Mucosa of rectum (tissue), 2 donors: ENCODE measurements at regions not wholly inside any gene's neighbourhood (a gene's known extent, or its start where the extent isn't known, plus 50 kb on each side); places are given as distances from the start of the nearest gene placed in this dataset.

ENCODE experiments used
- H3K27ac ChIP-seq, 2 donors: one replicate each; pipeline ENCODE4 v1.7.0; 2013; ENCODE audit warnings: inconsistent platforms in 2 of 2, low read depth in 2 of 2, low read length in 2 of 2
- H3K27me3 ChIP-seq, 2 donors: one replicate each; pipeline ENCODE4 v1.7.0; 2013; ENCODE audit warnings: low read length in 2 of 2; ENCODE audit not compliant: control insufficient read depth in 2 of 2, insufficient read depth in 2 of 2
- H3K36me3 ChIP-seq, 2 donors: one replicate each; pipeline ENCODE4 v1.7.0; 2013; ENCODE audit warnings: low read length in 2 of 2; ENCODE audit not compliant: control insufficient read depth in 2 of 2, insufficient read depth in 2 of 2
- H3K4me1 ChIP-seq, 2 donors: one replicate each; pipeline ENCODE4 v1.7.0; 2013; ENCODE audit warnings: low read length in 2 of 2, mild to moderate bottlenecking in 1 of 2; ENCODE audit not compliant: control insufficient read depth in 2 of 2, insufficient read depth in 2 of 2
- H3K4me3 ChIP-seq, 2 donors: one replicate each; pipeline ENCODE4 v1.7.0; 2013; ENCODE audit warnings: low read length in 2 of 2
- H3K9ac ChIP-seq, 2 donors: one replicate each; pipeline ENCODE4 v1.7.0; 2013; ENCODE audit warnings: low read length in 2 of 2, low read depth in 1 of 2, mild to moderate bottlenecking in 1 of 2
- H3K9me3 ChIP-seq, 2 donors: one replicate each; pipeline ENCODE4 v1.7.0; 2013; ENCODE audit warnings: low read length in 2 of 2; ENCODE audit not compliant: control insufficient read depth in 2 of 2
- donor health status: healthy.
- donor health status: Normal muscosa, but diverticular disease.

DNA sequence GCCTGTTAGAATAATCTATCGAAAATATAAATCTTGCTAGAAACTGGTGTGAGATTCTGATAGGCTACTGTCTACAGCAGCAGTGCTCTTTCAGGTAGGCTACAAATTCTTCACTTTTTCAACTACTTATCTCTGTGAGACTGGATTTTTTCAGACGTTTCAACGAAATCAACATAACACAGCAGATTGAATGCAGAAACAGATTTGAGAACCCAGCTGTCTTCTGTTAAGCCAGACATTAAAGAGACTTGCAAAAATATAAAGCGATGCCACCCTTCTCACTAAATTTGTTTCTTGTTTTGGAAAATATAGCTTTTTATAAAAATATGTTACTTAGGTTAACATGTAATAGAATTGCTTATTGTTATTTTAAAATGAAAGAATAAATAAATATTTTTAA lies 140.6 kb upstream of the PHACTR1 start:
- H3K27ac ChIP-seq: no peak overlapping the region
- H3K27me3 ChIP-seq: no peaks in the 10 kb centered on the region
- no peaks in the 10 kb centered on the region for H3K9me3 ChIP-seq
- no peaks in the 10 kb centered on the region for H3K36me3 ChIP-seq
- H3K4me1 ChIP-seq: no peaks in the 10 kb centered on the region
- no peak overlapping the region for H3K9ac ChIP-seq
- H3K4me3 ChIP-seq: no peak overlapping the region

DNA sequence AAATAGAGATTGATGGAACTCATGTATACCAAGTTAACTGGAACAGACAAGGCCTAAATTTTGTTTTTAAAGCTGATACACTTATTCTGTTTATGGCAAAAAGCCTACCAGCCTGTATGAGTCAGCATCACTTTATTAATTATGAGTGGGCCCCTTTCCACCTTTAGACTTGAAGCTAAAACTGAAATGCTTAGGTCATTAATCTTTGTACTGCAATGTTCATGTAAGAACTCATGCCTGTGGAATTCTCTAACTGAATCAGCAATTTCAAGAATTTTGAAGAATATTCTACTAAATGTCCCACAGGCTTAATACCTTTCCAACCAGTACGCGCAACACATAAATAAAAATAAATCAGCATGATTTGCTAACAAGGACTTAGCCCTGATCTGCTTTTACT lies 140.2 kb upstream of the PHACTR1 start:
- Histone ChIP-seq H3K9ac (no peak overlapping the region), H3K4me1 (no peaks in the 10 kb centered on the region), H3K4me3 (no peak overlapping the region), H3K27me3 (no peaks in the 10 kb centered on the region), H3K27ac (no peak overlapping the region), H3K9me3 (no peaks in the 10 kb centered on the region), H3K36me3 (no peaks in the 10 kb centered on the region)

DNA sequence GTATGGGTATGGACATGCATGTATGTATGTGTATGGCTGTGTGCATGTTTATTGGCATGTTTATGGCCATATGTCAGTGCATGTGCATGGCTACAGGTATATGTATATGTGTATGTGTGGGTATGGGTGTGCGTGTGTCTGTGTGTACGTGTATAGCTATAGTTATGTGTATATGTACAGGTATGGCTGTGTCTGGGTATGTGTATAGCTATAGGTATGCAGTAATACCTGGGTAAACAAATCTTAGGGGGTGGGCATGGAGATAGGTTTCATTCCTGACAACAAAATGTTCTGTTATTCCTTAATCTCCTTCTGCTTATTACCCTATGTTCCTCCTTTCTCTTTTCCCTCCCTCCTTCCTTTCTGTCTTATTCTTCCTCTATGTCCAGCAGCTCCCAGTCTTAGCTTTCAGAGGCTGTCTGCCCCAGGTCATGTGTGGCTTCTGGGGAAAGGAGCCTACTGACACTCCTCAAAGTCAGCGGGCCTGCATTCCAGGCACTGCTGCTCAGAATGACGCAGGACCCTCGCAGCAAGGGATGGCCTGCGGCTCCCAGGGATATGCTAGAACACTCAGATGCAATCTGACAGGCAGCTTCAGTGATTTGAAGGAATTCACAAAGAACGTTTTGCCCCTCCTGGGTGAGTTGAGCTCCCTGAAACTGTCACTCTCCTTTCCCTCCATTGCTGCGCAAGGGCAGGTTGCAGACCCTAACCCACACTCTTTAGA lies 139.3 kb upstream of the PHACTR1 start:
- H3K9ac ChIP-seq: no peak overlapping the region
- no peaks in the 10 kb centered on the region for H3K9me3 ChIP-seq
- no peak overlapping the region for H3K27ac ChIP-seq
- no peaks in the 10 kb centered on the region for H3K36me3 ChIP-seq
- H3K27me3 ChIP-seq: no peaks in the 10 kb centered on the region
- no peaks in the 10 kb centered on the region for H3K4me1 ChIP-seq
- no peak overlapping the region for H3K4me3 ChIP-seq

DNA sequence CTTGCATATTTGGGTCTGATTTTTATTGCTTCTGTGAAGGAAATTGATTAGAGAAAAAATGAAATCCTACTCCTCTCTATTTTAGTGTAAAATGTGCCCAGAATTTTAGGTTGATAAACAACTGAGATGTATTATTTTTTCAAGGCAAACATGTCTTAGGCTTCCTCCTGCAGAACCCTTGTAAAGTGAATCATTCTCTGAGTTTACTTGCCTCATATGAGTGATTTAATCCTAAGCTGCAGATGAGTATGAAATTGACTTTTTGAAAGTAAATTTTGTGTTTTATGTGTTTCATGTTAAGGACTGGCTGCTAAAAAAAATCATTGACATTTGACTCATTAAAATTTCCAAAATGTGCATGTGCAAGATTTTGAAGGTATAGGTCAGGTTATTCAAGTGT lies 138.5 kb upstream of the PHACTR1 start:
- Histone ChIP-seq H3K9me3 (no peaks in the 10 kb centered on the region), H3K9ac (no peak overlapping the region), H3K27ac (no peak overlapping the region), H3K4me1 (no peaks in the 10 kb centered on the region), H3K27me3 (no peaks in the 10 kb centered on the region), H3K36me3 (no peaks in the 10 kb centered on the region), H3K4me3 (no peak overlapping the region)

DNA sequence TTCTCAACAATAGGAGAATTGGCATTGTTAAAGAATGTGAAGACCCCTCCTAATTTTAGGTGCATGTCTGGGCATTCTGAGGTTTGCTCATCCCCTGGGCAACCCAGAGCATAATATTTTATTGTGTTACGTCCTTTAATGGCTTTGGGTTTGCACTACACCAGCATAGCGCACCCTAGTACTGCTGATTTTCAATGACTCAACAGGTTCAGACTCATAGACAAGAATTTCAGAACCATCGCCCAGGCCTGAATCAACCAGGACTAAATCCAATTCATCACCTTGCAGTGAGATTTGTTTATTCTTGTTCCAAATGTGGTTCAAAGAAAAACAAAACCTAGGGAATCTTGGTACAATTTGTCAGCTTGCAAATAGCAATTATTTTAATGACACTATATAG lies 137.8 kb upstream of the PHACTR1 start:
- Histone ChIP-seq H3K27ac (no peak overlapping the region), H3K27me3 (no peaks in the 10 kb centered on the region), H3K36me3 (no peaks in the 10 kb centered on the region), H3K4me1 (no peaks in the 10 kb centered on the region), H3K4me3 (no peak overlapping the region), H3K9ac (no peak overlapping the region), H3K9me3 (no peaks in the 10 kb centered on the region)

DNA sequence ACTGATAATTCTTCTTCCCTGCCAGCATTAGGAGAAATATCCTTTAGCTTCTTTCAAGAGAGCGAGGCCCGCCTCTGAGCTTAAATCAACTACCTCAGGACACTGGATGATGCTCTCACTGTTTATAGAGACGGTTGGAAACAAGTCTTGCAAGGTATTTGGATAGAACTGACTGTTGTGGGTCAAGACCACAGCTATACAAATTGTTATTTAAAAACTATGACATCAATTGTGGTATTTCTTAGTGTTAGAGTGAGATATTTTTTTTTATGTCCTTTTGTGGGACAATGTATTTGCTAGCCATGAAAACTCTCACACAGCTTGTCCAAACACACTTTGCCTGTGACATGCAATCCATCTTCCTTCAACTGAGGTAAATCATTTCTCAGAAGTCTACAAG lies 136.3 kb upstream of the PHACTR1 start:
- Histone ChIP-seq H3K9me3 (no peaks in the 10 kb centered on the region), H3K27ac (no peak overlapping the region), H3K27me3 (no peaks in the 10 kb centered on the region), H3K4me1 (no peaks in the 10 kb centered on the region), H3K4me3 (no peak overlapping the region), H3K36me3 (no peaks in the 10 kb centered on the region), H3K9ac (no peak overlapping the region)

DNA sequence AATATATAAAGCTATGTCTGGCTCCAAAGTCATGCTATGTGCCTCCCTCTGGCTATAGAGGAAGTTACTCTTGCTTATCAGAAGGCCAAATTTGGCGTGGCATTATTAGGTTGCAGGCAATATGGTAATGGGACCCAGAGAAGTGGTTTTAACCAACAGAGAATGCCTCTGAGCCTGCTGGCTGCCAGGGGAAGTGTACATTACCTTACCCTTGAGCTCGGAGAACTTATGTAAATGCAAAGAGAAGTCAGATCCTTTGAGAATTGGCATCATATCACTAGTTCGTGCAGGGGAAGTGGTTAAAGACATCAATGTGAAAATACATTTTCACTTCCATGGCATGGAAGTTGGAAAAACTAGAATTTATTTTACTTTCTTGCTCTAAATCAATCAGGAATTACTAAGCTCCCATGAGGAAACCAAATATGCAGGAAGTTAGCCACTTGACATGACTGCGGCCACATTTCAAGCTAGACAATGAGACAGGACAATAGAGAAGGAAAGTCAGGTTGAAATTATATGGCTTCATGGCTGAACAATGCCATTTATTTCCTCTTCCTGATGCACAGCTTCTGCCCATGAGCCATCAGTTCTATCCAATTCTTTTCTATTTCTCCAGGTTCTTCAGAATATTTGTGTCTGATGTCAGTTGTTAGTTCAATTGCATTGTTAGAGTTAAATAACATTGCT lies 134.0 kb upstream of the PHACTR1 start:
- Histone ChIP-seq H3K4me3 (no peak overlapping the region), H3K4me1 (no peaks in the 10 kb centered on the region), H3K9me3 (no peaks in the 10 kb centered on the region), H3K27ac (no peak overlapping the region), H3K27me3 (no peaks in the 10 kb centered on the region), H3K9ac (no peak overlapping the region), H3K36me3 (no peaks in the 10 kb centered on the region)

DNA sequence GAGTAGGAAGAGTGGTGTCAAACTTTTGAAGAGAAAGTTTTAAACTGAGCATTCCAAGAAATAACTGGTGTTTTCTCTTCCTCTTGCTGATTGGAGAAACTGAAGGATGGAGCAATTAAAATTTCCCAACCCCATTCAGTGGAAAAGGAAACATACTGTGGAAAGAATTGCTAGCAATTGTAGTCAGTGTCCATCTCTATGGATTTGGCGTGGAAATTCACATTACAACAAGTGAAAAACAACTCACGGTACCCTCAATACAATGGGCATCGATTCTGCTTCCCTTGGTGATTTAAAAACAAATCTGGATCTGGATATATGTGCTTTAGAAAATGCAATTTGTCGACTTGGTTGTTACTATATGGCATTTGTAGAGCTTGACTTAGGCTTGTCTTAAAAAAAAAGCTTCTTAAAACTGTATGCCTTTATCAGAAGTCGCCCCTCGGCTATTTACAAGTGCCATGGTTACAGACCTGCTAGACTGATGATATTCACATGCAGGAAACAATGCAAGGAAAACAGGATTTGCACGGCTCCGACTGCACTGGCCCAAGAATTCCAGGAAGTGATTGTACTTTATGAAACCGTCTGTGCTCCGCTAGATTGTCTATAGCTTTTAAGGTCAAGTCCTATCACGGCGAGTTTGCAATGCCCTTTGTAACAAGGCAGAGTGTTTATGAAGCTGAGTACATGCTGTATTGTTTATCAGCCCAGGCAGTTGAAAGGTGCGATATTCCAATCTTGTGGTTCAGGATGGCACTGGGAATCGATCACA lies 131.7 kb upstream of the PHACTR1 start:
- Histone ChIP-seq H3K4me1 (no peaks in the 10 kb centered on the region), H3K27me3 (no peaks in the 10 kb centered on the region), H3K9me3 (no peaks in the 10 kb centered on the region), H3K36me3 (no peaks in the 10 kb centered on the region), H3K4me3 (no peak overlapping the region), H3K9ac (no peak overlapping the region), H3K27ac (no peak overlapping the region)

DNA sequence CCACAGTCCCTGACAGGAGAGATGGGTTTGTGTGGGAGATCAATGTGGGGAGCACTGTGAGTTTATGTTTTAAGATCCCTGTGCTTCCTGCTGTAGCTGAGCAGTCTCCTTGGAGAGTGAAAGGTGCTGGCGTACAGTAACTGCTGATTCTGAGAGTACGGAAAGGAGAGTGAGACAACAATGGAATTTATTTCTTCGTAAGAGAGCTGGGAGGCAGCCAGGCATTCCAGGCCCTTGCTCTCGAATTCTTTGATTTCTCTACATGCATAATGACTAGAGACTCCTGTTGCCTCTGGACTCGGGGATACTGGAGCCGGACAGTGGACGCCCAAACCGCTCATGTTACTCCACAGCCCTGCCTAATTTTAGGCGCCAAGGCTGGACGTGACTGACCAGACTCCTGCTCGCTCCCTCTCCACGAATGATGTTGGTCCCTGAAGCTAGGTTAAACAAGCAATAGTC lies 131.0 kb upstream of the PHACTR1 start:
- H3K4me3 ChIP-seq: no peak overlapping the region

More for the DNA sequence above, 131.0 kb upstream of the PHACTR1 start:
- no peaks in the 10 kb centered on the region for H3K27me3 ChIP-seq
- H3K4me1 ChIP-seq: no peaks in the 10 kb centered on the region
- H3K9ac ChIP-seq: no peak overlapping the region
- no peak overlapping the region for H3K27ac ChIP-seq
- no peaks in the 10 kb centered on the region for H3K36me3 ChIP-seq
- no peaks in the 10 kb centered on the region for H3K9me3 ChIP-seq
